HG03520 (cell line): ENCODE measurements at regions not wholly inside any gene's neighbourhood (a gene's known extent, or its start where the extent isn't known, plus 50 kb on each side); places are given as distances from the start of the nearest gene placed in this dataset.
"Not testable (repeated sequence)": the region's sequence is repeated elsewhere in the genome, so short reads cannot be mapped to it uniquely, and the experiment has no call there.

Experiments used
- ATAC-seq: cut with Tn5 transposase; IDR thresholded peaks from one replicate; pipeline ENCODE4 v1.9.1; 2021; ENCODE audit warnings: mild to moderate bottlenecking, moderate library complexity; ENCODE audit not compliant: unreplicated experiment

- no peak for ATAC-seq
Measured at GRCh38 chr6:6474170-6474920, 114.2 kb upstream of the LY86 start.

GRCh38 chr6:6479785-6480184 is 108.7 kb upstream of the LY86 start:
- no peak for ATAC-seq

- no peak for ATAC-seq
Measured at GRCh38 chr6:6482256-6482655, 106.3 kb upstream of the LY86 start.

- no peak for ATAC-seq
Measured at GRCh38 chr6:6483168-6483567, 105.4 kb upstream of the LY86 start.

GRCh38 chr6:6483733-6484132 is 104.8 kb upstream of the LY86 start:
- ATAC-seq, result no peak

GRCh38 chr6:6484681-6485080 is 103.8 kb upstream of the LY86 start:
- ATAC-seq, result no peak

GRCh38 chr6:6486595-6486994 is 101.9 kb upstream of the LY86 start:
- no peak for ATAC-seq

GRCh38 chr6:6491761-6492160 is 96.8 kb upstream of the LY86 start:
- no peak for ATAC-seq

GRCh38 chr6:6492675-6493074 is 95.8 kb upstream of the LY86 start:
- ATAC-seq, result no peak

- ATAC-seq, result not testable (repeated sequence)
Measured at GRCh38 chr6:6494139-6494538, 94.4 kb upstream of the LY86 start.

GRCh38 chr6:6494677-6495076 is 93.8 kb upstream of the LY86 start:
- peak; percentile 50 for ATAC-seq

GRCh38 chr6:6495851-6496250 is 92.7 kb upstream of the LY86 start:
- ATAC-seq, result no peak

GRCh38 chr6:6497541-6497940 is 91.0 kb upstream of the LY86 start:
- ATAC-seq, result no peak

GRCh38 chr6:6497976-6498375 is 90.5 kb upstream of the LY86 start:
- no peak for ATAC-seq

- no peak for ATAC-seq
Measured at GRCh38 chr6:6503191-6503590, 85.3 kb upstream of the LY86 start.

- ATAC-seq, result no peak
Measured at GRCh38 chr6:6505111-6505510, 83.4 kb upstream of the LY86 start.

GRCh38 chr6:6508643-6509042 is 79.9 kb upstream of the LY86 start:
- no peak for ATAC-seq

- no peak for ATAC-seq
Measured at GRCh38 chr6:6509284-6509683, 79.2 kb upstream of the LY86 start.

GRCh38 chr6:6512711-6513110 is 75.8 kb upstream of the LY86 start:
- no peak for ATAC-seq

GRCh38 chr6:6515691-6516607 is 72.6 kb upstream of the LY86 start:
- peak; percentile 80 for ATAC-seq

- ATAC-seq, result no peak
Measured at GRCh38 chr6:6516666-6517458, 71.7 kb upstream of the LY86 start.
